ENCODE measurements at regions not wholly inside any gene's neighbourhood (a gene's known extent, or its start where the extent isn't known, plus 50 kb on each side); places are given as distances from the start of the nearest gene placed in this dataset.

DNA sequence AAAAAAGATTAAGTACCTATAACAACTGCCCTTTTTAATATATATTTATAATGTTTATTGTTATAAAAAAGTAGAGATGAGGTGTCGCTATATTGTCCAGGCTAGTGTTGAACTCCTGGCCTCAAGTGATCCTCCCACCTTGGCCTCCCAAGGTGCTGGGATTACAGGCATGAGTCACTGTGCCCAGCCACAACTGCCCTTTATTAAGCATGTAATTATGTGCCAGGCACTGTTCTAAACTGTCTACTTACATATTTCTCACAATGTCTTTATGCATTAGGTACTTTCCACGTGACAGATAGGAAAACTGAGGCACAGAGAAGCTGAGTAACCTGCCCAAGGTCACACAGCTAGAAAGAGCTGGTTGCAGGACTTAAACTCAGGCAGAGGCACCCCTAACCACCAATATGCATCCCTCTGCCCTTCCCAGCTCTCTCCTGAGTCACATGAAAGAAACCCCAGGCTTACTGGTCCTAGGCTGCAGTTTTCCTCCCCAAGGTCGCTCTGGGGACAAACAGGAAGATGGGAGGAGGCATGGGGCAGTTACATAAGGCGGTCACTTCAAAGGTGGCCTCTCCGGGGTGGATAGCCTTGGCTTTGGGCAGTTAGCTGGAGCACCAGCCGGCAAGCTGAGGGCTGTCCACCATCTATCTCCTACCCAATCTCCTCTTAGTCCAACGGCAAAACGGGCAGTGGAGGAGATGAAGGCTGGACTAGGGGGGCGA is 54.6 kb upstream of the TBX3 start:
- DNase-seq (ENCODE audit: low read depth) = no peak
- TF ChIP-seq, protein P1, sequence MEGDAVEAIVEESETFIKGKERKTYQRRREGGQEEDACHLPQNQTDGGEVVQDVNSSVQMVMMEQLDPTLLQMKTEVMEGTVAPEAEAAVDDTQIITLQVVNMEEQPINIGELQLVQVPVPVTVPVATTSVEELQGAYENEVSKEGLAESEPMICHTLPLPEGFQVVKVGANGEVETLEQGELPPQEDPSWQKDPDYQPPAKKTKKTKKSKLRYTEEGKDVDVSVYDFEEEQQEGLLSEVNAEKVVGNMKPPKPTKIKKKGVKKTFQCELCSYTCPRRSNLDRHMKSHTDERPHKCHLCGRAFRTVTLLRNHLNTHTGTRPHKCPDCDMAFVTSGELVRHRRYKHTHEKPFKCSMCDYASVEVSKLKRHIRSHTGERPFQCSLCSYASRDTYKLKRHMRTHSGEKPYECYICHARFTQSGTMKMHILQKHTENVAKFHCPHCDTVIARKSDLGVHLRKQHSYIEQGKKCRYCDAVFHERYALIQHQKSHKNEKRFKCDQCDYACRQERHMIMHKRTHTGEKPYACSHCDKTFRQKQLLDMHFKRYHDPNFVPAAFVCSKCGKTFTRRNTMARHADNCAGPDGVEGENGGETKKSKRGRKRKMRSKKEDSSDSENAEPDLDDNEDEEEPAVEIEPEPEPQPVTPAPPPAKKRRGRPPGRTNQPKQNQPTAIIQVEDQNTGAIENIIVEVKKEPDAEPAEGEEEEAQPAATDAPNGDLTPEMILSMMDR (IDR thresholded peaks at IDR 0.05; ENCODE audit: insufficient read depth, low read length, poor library complexity, severe bottlenecking) = no peak
- H3K36me3 ChIP-seq (ENCODE audit: control insufficient read depth, insufficient read depth, low read length) = no peaks in the 10 kb centered on the region
- H3K27me3 ChIP-seq (ENCODE audit: control insufficient read depth, insufficient read depth, low read length) = peaks cover 34% of the 10 kb centered on the region
- no peak overlapping the region for H3K4me3 ChIP-seq (ENCODE audit: low read depth, low read length)

DNA sequence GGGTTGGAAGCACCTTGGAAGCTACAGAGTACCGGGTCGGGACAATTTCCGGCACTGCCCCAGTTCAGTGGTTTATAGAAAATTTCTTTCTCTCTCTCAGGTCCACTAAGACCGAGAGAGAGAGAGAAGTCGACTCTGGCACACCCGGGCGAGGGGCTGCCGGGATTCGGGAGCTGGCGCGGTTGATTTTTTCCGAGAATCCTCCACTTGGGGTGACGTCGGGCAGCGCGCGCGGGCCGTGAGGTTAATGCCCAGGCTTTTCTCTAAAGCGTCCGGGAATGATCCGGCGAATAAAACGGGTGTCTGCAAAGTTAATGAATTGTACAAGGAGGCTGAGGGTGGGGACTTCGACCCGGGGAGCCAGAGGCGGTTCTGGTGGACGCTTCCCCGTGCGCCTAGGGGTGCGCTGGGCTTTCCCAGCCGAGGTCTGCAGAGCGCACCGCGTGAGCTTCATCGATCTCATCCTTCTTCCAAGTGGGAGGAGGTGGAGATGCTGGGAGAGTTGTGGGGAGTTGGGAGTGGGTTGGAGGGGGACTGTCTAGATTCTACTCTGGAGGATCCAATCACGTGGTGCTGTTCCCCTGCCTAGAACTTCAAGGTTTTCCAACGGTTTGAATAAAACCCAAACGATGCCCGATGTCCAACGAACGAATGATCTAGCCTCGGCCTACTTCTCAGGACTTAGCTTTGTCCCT is 51.9 kb upstream of the TBX3 start:
- H3K36me3 ChIP-seq (ENCODE audit: control insufficient read depth, insufficient read depth, low read length) = no peaks in the 10 kb centered on the region
- H3K4me3 ChIP-seq (ENCODE audit: low read depth, low read length) = no peak overlapping the region
- no peak for DNase-seq (ENCODE audit: low read depth)
- H3K27me3 ChIP-seq (ENCODE audit: control insufficient read depth, insufficient read depth, low read length) = peaks cover 34% of the 10 kb centered on the region
- TF ChIP-seq, protein P1 (IDR thresholded peaks at IDR 0.05; ENCODE audit: insufficient read depth, low read length, poor library complexity, severe bottlenecking) = no peak

DNA sequence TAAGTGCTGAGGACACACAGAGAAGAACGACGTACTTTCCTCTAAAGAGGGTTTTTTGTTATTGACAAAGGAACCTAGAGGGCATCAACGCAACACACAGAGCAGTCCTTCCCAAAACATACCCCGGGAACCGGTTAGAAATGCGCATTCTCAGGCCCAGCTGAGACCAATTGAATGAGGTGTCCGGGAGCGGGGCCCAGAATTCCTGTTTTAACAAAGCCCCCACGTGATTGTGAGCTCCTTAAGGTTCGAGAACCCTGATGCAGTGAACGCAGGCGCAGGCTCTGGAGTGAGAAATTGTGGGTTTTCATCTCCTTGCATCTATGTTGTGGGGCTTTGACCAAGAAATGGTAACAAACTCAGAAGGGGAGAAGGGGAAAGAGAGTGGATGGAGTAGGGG is 51.0 kb upstream of the TBX3 start:
- TF ChIP-seq, protein P1 (IDR thresholded peaks at IDR 0.05; ENCODE audit: insufficient read depth, low read length, poor library complexity, severe bottlenecking) = no peak
- DNase-seq (ENCODE audit: low read depth) = no peak
- no peaks in the 10 kb centered on the region for H3K36me3 ChIP-seq (ENCODE audit: control insufficient read depth, insufficient read depth, low read length)
- H3K4me3 ChIP-seq (ENCODE audit: low read depth, low read length) = no peak overlapping the region
- H3K27me3 ChIP-seq (ENCODE audit: control insufficient read depth, insufficient read depth, low read length) = peaks cover 34% of the 10 kb centered on the region

DNA sequence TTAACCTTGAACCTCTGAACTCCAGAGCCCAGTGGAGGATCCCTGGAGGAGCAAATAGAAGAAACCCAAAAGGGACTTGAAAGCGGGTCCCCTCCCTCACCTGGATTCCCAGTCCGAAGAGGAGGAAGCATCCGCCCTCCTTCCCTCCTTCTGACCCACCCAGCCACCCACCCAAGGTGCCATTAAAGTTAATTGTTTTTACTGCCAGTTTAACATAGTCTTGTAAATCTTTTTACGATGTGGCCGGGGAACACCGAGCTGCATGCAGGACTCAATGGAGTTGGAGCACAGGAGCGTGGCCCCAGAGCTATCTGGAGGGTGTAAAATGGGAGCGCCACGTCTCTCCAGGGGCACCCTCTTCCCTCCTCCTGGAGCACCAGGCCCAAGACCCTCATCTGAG is 49.9 kb upstream of the TBX3 start:
- TF ChIP-seq, protein P1 (IDR thresholded peaks at IDR 0.05; ENCODE audit: insufficient read depth, low read length, poor library complexity, severe bottlenecking) = no peak
- no peaks in the 10 kb centered on the region for H3K36me3 ChIP-seq (ENCODE audit: control insufficient read depth, insufficient read depth, low read length)
- H3K4me3 ChIP-seq (ENCODE audit: low read depth, low read length) = no peak overlapping the region
- peaks cover 34% of the 10 kb centered on the region for H3K27me3 ChIP-seq (ENCODE audit: control insufficient read depth, insufficient read depth, low read length)
- DNase-seq (ENCODE audit: low read depth) = no peak

All from kidney epithelial cell (primary cell).